ENCODE measurements at regions not wholly inside any gene's neighbourhood (a gene's known extent, or its start where the extent isn't known, plus 50 kb on each side); places are given as distances from the start of the nearest gene placed in this dataset.

- TF ChIP-seq ZBTB7A (IDR thresholded peaks at IDR 0.05; ENCODE audit: low read depth) = no peak
- no peak for TF ChIP-seq TCF12 (IDR thresholded peaks at IDR 0.05; ENCODE audit: low read depth)
- no peak for TF ChIP-seq TAF1 (IDR thresholded peaks at IDR 0.05; ENCODE audit: low read depth)
Measured at GRCh38 chr14:51367600-51367931, 127.5 kb downstream of the TMX1 start.
